ENCODE measurements at regions not wholly inside any gene's neighbourhood (a gene's known extent, or its start where the extent isn't known, plus 50 kb on each side); places are given as distances from the start of the nearest gene placed in this dataset.

DNA sequence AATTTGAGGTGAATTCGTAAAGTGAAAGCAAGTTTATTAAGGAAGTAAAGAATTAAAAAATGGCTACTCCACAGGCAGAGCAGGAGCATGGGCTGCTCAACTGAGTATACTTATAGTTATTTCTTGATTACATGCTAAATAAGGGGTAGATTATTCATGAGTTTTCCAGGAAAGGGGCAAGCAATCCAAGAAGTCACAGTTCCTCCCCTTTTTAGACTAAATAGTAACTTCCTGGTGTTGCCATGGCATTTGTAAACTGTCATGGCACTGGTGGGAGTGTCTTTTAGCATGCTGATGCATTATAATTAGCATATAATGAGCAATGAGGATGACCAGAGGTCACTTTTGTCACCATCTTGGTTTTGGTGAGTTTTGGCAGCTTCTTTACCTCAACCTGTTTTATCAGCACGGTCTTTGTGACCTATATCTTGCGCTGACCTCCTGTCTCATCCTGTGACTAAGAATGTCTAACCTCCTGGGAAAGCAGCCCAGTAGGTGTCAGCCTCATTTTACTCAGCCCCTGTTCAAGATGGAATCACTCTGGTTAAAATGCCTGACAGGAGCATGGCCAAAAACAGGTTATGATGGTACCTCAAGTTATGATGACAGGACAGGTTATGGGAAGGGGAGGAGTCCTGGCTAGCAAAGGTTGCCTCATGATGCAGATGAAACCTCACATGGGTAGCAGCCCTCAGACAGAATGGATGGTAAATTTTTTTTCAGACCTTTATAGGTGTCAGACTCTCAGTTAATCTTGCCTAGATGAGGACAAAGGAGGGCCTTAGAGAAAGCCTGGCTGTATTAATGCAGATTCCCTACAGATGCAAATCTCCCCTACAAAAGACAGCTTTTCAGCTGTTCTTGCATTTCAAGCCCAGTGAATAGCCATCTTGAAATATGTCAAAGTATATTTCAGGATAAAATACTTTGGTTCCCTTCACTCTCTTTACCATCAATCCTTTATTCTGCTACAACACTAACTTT, 49.7 kb downstream of the SIPA1L2 start:
- H4K20me1 ChIP-seq (ENCODE audit: insufficient read depth, low read length) = no peaks in the 10 kb centered on the region
- peaks cover 14% of the 10 kb centered on the region for H3F3A ChIP-seq (ENCODE audit: insufficient read depth, low read length)
- TF ChIP-seq CTCF (IDR thresholded peaks at IDR 0.05; ENCODE audit: low read length) (no peak), EZH2phosphoT487 (IDR thresholded peaks at IDR 0.05; ENCODE audit: low read length) (no peak), EZH2 (optimal IDR thresholded peaks at IDR 0.05; ENCODE audit: low read depth, low read length) (no peak)
- no peak overlapping the region for H3K9ac ChIP-seq (ENCODE audit: low read length)
- H3K4me1 ChIP-seq (ENCODE audit: low read length) = peaks cover 23% of the 10 kb centered on the region
- no peaks in the 10 kb centered on the region for H3K36me3 ChIP-seq (replicated peaks; ENCODE audit: insufficient read depth, low read length)
- H3K4me3 ChIP-seq (ENCODE audit: low read length) = no peak overlapping the region
- no peaks in the 10 kb centered on the region for H3K9me2 ChIP-seq (replicated peaks; ENCODE audit: insufficient read depth, low read length)
- H3K79me2 ChIP-seq (ENCODE audit: low read length) = no peaks in the 10 kb centered on the region
- H3K27ac ChIP-seq (ENCODE audit: low read length) = no peak overlapping the region
- H3K4me2 ChIP-seq (ENCODE audit: low read depth, low read length) = no peak overlapping the region
- H3K27me3 ChIP-seq (replicated peaks; ENCODE audit: insufficient read depth, low read length) = no peaks in the 10 kb centered on the region
- no peak for DNase-seq
- no peaks in the 10 kb centered on the region for H3K9me3 ChIP-seq (replicated peaks; ENCODE audit: insufficient read depth, low read length)
- H2AFZ ChIP-seq (ENCODE audit: low read length) = no peak overlapping the region

DNA sequence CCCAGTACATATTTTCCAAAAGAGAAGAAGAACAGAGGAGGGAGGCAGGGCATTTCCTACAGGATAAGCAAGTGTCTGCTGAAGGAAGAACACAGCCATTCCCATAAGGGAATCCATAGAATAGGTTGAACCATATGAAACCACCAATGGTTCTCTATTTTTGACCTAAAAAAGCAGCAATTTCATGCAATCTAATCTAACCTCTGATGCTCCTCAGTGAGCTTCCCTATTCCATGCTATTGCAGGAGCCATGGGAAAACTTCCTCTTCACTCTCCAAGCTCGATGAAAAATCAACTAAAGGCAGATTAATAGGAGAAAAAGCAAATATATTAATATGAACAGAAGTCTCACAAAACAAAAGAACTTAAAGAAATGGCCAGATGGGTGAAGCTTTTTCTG, 50.5 kb downstream of the SIPA1L2 start:
- H2AFZ ChIP-seq (ENCODE audit: low read length) = no peak overlapping the region

DNA sequence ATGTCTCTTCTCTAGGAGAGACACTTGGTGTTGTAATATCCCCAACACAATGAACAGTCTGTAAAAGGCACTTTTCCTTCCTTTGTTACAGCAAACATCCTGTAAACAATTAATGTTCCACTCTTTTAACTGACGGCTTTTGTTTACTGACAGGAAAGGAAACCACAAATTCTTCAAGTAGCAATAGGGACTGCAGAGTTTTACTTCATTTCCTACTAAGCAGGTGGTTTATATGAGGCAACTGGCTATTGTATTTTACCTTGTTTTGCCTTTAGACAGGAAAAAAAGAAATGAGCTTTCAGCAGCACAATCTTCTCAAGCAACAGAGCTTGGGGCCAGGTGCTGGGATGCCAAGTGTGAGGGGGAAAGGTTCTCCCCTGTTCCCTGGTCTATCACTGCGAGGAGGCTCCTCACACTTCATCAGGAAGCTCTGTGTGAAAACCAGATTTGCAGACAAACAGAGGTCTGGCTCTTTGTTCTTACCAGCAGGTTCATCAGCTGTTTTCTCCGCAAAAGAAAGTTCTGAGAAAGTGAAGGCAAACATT, 51.2 kb downstream of the SIPA1L2 start:
- DNase-seq = peak; percentile 72
- no peaks in the 10 kb centered on the region for H3K36me3 ChIP-seq (replicated peaks; ENCODE audit: insufficient read depth, low read length)
- H3K27me3 ChIP-seq (replicated peaks; ENCODE audit: insufficient read depth, low read length) = no peaks in the 10 kb centered on the region
- H3K4me3 ChIP-seq (ENCODE audit: low read length) = no peak overlapping the region; the same call in 1 of the 2 replicates
- H3K9me3 ChIP-seq (replicated peaks; ENCODE audit: insufficient read depth, low read length) = no peaks in the 10 kb centered on the region
- H3K9ac ChIP-seq (ENCODE audit: low read length) = no peak overlapping the region
- H3K9me2 ChIP-seq (replicated peaks; ENCODE audit: insufficient read depth, low read length) = no peaks in the 10 kb centered on the region
- no peaks in the 10 kb centered on the region for H3K79me2 ChIP-seq (ENCODE audit: low read length)
- H3K27ac ChIP-seq (ENCODE audit: low read length) = peak overlapping the region; percentile 48; the same call in 1 of the 2 replicates
- H2AFZ ChIP-seq (ENCODE audit: low read length) = peak overlapping the region; percentile 2; the same call in 1 of the 2 replicates
- peaks cover 14% of the 10 kb centered on the region for H3F3A ChIP-seq (ENCODE audit: insufficient read depth, low read length)
- H3K4me1 ChIP-seq (ENCODE audit: low read length) = peaks cover 23% of the 10 kb centered on the region
- no peaks in the 10 kb centered on the region for H4K20me1 ChIP-seq (ENCODE audit: insufficient read depth, low read length)
- TF ChIP-seq EZH2phosphoT487 (IDR thresholded peaks at IDR 0.05; ENCODE audit: low read length) (no peak), EZH2 (optimal IDR thresholded peaks at IDR 0.05; ENCODE audit: low read depth, low read length) (no peak), CTCF (IDR thresholded peaks at IDR 0.05; ENCODE audit: low read length) (no peak)
- peak overlapping the region; percentile 40 for H3K4me2 ChIP-seq (ENCODE audit: low read depth, low read length)

More for the DNA sequence above, 50.5 kb downstream of the SIPA1L2 start:
- no peaks in the 10 kb centered on the region for H3K79me2 ChIP-seq (ENCODE audit: low read length)
- no peak overlapping the region for H3K4me3 ChIP-seq (ENCODE audit: low read length)
- H3F3A ChIP-seq (ENCODE audit: insufficient read depth, low read length) = peaks cover 14% of the 10 kb centered on the region
- peak overlapping the region; percentile 40 for H3K4me2 ChIP-seq (ENCODE audit: low read depth, low read length)
- H3K9me2 ChIP-seq (replicated peaks; ENCODE audit: insufficient read depth, low read length) = no peaks in the 10 kb centered on the region
- no peaks in the 10 kb centered on the region for H3K36me3 ChIP-seq (replicated peaks; ENCODE audit: insufficient read depth, low read length)
- H3K9ac ChIP-seq (ENCODE audit: low read length) = no peak overlapping the region
- peaks cover 23% of the 10 kb centered on the region for H3K4me1 ChIP-seq (ENCODE audit: low read length)
- H3K27ac ChIP-seq (ENCODE audit: low read length) = no peak overlapping the region
- no peak for TF ChIP-seq EZH2phosphoT487 (IDR thresholded peaks at IDR 0.05; ENCODE audit: low read length)
- TF ChIP-seq CTCF (IDR thresholded peaks at IDR 0.05; ENCODE audit: low read length) = no peak
- TF ChIP-seq EZH2 (optimal IDR thresholded peaks at IDR 0.05; ENCODE audit: low read depth, low read length) = no peak
- DNase-seq = no peak
- H3K9me3 ChIP-seq (replicated peaks; ENCODE audit: insufficient read depth, low read length) = no peaks in the 10 kb centered on the region
- H4K20me1 ChIP-seq (ENCODE audit: insufficient read depth, low read length) = no peaks in the 10 kb centered on the region
- no peaks in the 10 kb centered on the region for H3K27me3 ChIP-seq (replicated peaks; ENCODE audit: insufficient read depth, low read length)
